Ramos (cell line): ENCODE measurements at regions not wholly inside any gene's neighbourhood (a gene's known extent, or its start where the extent isn't known, plus 50 kb on each side); places are given as distances from the start of the nearest gene placed in this dataset.

Experiments
- in situ Hi-C: fragments of 300-500 bp; cut with MboI; formaldehyde crosslinking; loops from one replicate; pipeline ENCODE4 v1.14.3; 2022; ENCODE audit warnings: low sequenced_read_pairs; ENCODE audit not compliant: unreplicated experiment

- in situ Hi-C loops, result no loop called here
Measured at GRCh38 chr11:33560729-33561128, 139.9 kb downstream of the C11orf91 start.

- in situ Hi-C loops, result no loop called here
Measured at GRCh38 chr11:33559567-33559966, 141.1 kb downstream of the C11orf91 start.

GRCh38 chr11:33558097-33558496, 142.5 kb downstream of the C11orf91 start:
- in situ Hi-C loops, result no loop called here

GRCh38 chr11:33557201-33557600, 143.4 kb downstream of the C11orf91 start:
- in situ Hi-C loops, result no loop called here

- in situ Hi-C loops, result no loop called here
Measured at GRCh38 chr11:33554219-33554618, 146.4 kb downstream of the C11orf91 start.

- in situ Hi-C loops, result no loop called here
Measured at GRCh38 chr11:33553486-33553885, 147.1 kb downstream of the C11orf91 start.

- in situ Hi-C loops, result no loop called here
Measured at GRCh38 chr11:33552756-33553155, 147.9 kb downstream of the C11orf91 start.

- in situ Hi-C loops, result no loop called here
Measured at GRCh38 chr11:33551051-33551450, 149.6 kb downstream of the C11orf91 start.

- in situ Hi-C loops, result no loop called here
Measured at GRCh38 chr11:33549483-33549882, 151.1 kb downstream of the C11orf91 start.

GRCh38 chr11:33545931-33546330, 154.7 kb downstream of the C11orf91 start:
- in situ Hi-C loops, result no loop called here

GRCh38 chr11:33544593-33545373, 155.8 kb downstream of the C11orf91 start:
- in situ Hi-C loops, result no loop called here

- in situ Hi-C loops, result no loop called here
Measured at GRCh38 chr11:33543823-33544222, 156.8 kb downstream of the C11orf91 start.

- in situ Hi-C loops, result no loop called here
Measured at GRCh38 chr11:33542921-33543320, 157.7 kb downstream of the C11orf91 start.

GRCh38 chr11:33540946-33541915, 159.4 kb downstream of the C11orf91 start:
- in situ Hi-C loops, result no loop called here

GRCh38 chr11:33540427-33540826, 160.2 kb downstream of the C11orf91 start:
- in situ Hi-C loops, result no loop called here

GRCh38 chr11:33539751-33540150, 160.9 kb downstream of the C11orf91 start:
- in situ Hi-C loops, result loop anchor here (10.0 kb wide), 1 partner anchor 155 kb away; no protein-coding TSS in a partner anchor

- in situ Hi-C loops, result loop anchor here (10.0 kb wide), 1 partner anchor 154 kb away; no protein-coding TSS in a partner anchor
Measured at GRCh38 chr11:33538726-33539125, 161.9 kb downstream of the C11orf91 start.

- in situ Hi-C loops, result loop anchor here (10.0 kb wide), 1 partner anchor 151 kb away; no protein-coding TSS in a partner anchor
Measured at GRCh38 chr11:33536178-33536577, 164.4 kb downstream of the C11orf91 start.

- in situ Hi-C loops, result loop anchor here (10.0 kb wide), 1 partner anchor 150 kb away; no protein-coding TSS in a partner anchor
Measured at GRCh38 chr11:33534575-33534974, 166.1 kb downstream of the C11orf91 start.

- in situ Hi-C loops, result loop anchor here (10.0 kb wide), 1 partner anchor 149 kb away; no protein-coding TSS in a partner anchor
Measured at GRCh38 chr11:33533386-33534052, 167.1 kb downstream of the C11orf91 start.
